Endothelial cell of umbilical vein (primary cell): ENCODE measurements at regions not wholly inside any gene's neighbourhood (a gene's known extent, or its start where the extent isn't known, plus 50 kb on each side); places are given as distances from the start of the nearest gene placed in this dataset.

Experiments used
- BruUV-seq: library from RNA; stranded (reverse); fragments of 400-500 nt; replicated peaks from 2 replicates; lab custom pipeline; 2021; lab: Mats Ljungman, UMichigan
- CTCF ChIA-PET: fragments of 300-600, 350-600 bp; sonication (Branson Sonifier 250); formaldehyde crosslinking; loops from one replicate; lab custom pipeline; 2021; ENCODE audit warnings: antibody characterized with exemption, inconsistent platforms; lab: Charles Lee
- POLR2A ChIA-PET: fragments of 300-600, 350-600 bp; sonication (Branson Sonifier 250); formaldehyde crosslinking; loops from one replicate; lab custom pipeline; 2021; ENCODE audit warnings: antibody characterized with exemption, inconsistent platforms; lab: Charles Lee
- DNase-seq: peaks from one replicate; pipeline ENCODE4 v3.0.0-alpha.2; 2011; ENCODE audit warnings: low read depth, low spot score
- FAIRE-seq: peaks from 2 replicates; lab custom pipeline; 2011; peaks lifted over from hg19 to GRCh38; lab: Jason Lieb, UNC
- H2AFZ ChIP-seq: 2 replicates; pipeline ENCODE4 v1.6.0; 2012; ENCODE audit warnings: low read depth, low read length, control low read depth, inconsistent platforms
- H3K27ac ChIP-seq: 2 replicates; pipeline ENCODE4 v1.5.1; 2011; ENCODE audit warnings: low read depth, mild to moderate bottlenecking, control low read depth, low read length, moderate library complexity; ENCODE audit not compliant: insufficient read depth
- H3K27me3 ChIP-seq, 2 experiments: 2 replicates each; pipeline versions ENCODE4 v1.6.0 to v1.6.1; 2011; ENCODE audit warnings: low read length in 2 of 2, mixed read lengths in 1 of 2; ENCODE audit not compliant: control insufficient read depth in 2 of 2, insufficient read depth in 2 of 2
- H3K36me3 ChIP-seq, 2 experiments: 2 replicates in 1 of 2; 3 replicates in 1 of 2; pipeline ENCODE4 v1.5.1; 2011; ENCODE audit warnings: low read length in 2 of 2, mild to moderate bottlenecking in 1 of 2, moderate library complexity in 1 of 2; ENCODE audit not compliant: control insufficient read depth in 2 of 2, insufficient read depth in 2 of 2; ENCODE audit errors: extremely low read depth in 1 of 2
- H3K4me1 ChIP-seq: 3 replicates; pipeline ENCODE4 v1.5.1; 2011; ENCODE audit warnings: mild to moderate bottlenecking, low read length; ENCODE audit not compliant: control insufficient read depth, insufficient read depth; ENCODE audit errors: extremely low read depth
- H3K4me2 ChIP-seq: 2 replicates; pipeline ENCODE4 v1.6.1; 2011; ENCODE audit warnings: low read length, control low read depth, mixed read lengths; ENCODE audit not compliant: insufficient read depth
- H3K4me3 ChIP-seq, 3 experiments: fragments of 200-600 bp in 1 of 3; sonication (generic), shearing (Covaris generic) in 1 of 3; replicated peaks in 1 of 3; 2 replicates each; pipeline ENCODE4 v1.5.1; 2011 to 2016; ENCODE audit warnings: control low read depth in 3 of 3, low read length in 3 of 3, mild to moderate bottlenecking in 2 of 3, inconsistent platforms in 1 of 3, low read depth in 1 of 3, moderate library complexity in 1 of 3; ENCODE audit not compliant: insufficient read depth in 1 of 3
- H3K79me2 ChIP-seq: 2 replicates; pipeline ENCODE4 v1.6.0; 2012; ENCODE audit warnings: low read length, inconsistent platforms; ENCODE audit not compliant: control insufficient read depth, insufficient read depth
- H3K9ac ChIP-seq: replicated peaks from 2 replicates; pipeline ENCODE3; 2011; ENCODE audit warnings: low read length, control low read depth; ENCODE audit not compliant: insufficient read depth; ENCODE audit errors: extremely low read depth
- H3K9me1 ChIP-seq: replicated peaks from 3 replicates; pipeline ENCODE4 v1.6.0; 2011; ENCODE audit warnings: mild to moderate bottlenecking, low read length; ENCODE audit not compliant: control insufficient read depth, insufficient read depth; ENCODE audit errors: extremely low read depth
- H3K9me3 ChIP-seq: replicated peaks from 2 replicates; pipeline ENCODE4 v1.5.1; 2012; ENCODE audit warnings: low read length, inconsistent platforms; ENCODE audit not compliant: control insufficient read depth, insufficient read depth
- H4K20me1 ChIP-seq: replicated peaks from 2 replicates; pipeline ENCODE3; 2011; ENCODE audit warnings: mild to moderate bottlenecking, low read length; ENCODE audit not compliant: control insufficient read depth, insufficient read depth; ENCODE audit errors: extremely low read depth
- EZH2 ChIP-seq: IDR thresholded peaks from 2 replicates; pipeline ENCODE4 v1.6.1; 2012; ENCODE audit warnings: borderline replicate concordance, low read depth, mild to moderate bottlenecking, moderate library complexity, low read length, inconsistent platforms; ENCODE audit not compliant: severe bottlenecking
- FOS ChIP-seq: IDR thresholded peaks from 2 replicates; pipeline ENCODE4 v1.6.1; 2011; ENCODE audit warnings: mild to moderate bottlenecking, low read length, moderate library complexity, borderline replicate concordance; ENCODE audit not compliant: insufficient read depth
- GATA2 ChIP-seq: IDR thresholded peaks from 2 replicates; pipeline ENCODE4 v1.7.0; 2011; ENCODE audit warnings: low read depth, mild to moderate bottlenecking, moderate library complexity, mixed read lengths, low read length; ENCODE audit not compliant: insufficient read length, insufficient read depth
- JUN ChIP-seq: IDR thresholded peaks from 2 replicates; pipeline ENCODE4 v1.6.1; 2011; ENCODE audit warnings: borderline replicate concordance, low read depth; ENCODE audit not compliant: insufficient read length, insufficient read depth
- MYC ChIP-seq: IDR thresholded peaks from one replicate; pipeline ENCODE4 v1.6.1; 2011; ENCODE audit warnings: mild to moderate bottlenecking, low read depth, low read length
- POLR2A ChIP-seq: IDR thresholded peaks from 2 replicates; pipeline ENCODE4 v1.6.1; 2012; ENCODE audit warnings: low read depth, mild to moderate bottlenecking, control low read depth, low read length
- POLR2AphosphoS5 ChIP-seq: IDR thresholded peaks from 2 replicates; pipeline ENCODE4 v1.6.1; 2012; ENCODE audit warnings: low read depth, mild to moderate bottlenecking, control low read depth, low read length, moderate library complexity; ENCODE audit not compliant: insufficient read depth
- dilution Hi-C: fragments of 300-500 bp; cut with MboI; formaldehyde crosslinking; loops from one replicate; pipeline ENCODE4 v1.15.0; 2019; ENCODE audit warnings: low sequenced_read_pairs; ENCODE audit not compliant: extremely low pct_ligation_motif_present
- intact Hi-C: fragments of 100-400 bp; cut with micrococcal nuclease; formaldehyde crosslinking; loops from one replicate; pipeline ENCODE4 v1.10.0; 2022
- TF ChIP-seq, protein P1 (sequence below): IDR thresholded peaks from 2 replicates; pipeline ENCODE4 v1.6.1; 2011; ENCODE audit not compliant: insufficient read depth, insufficient read length
- TF ChIP-seq, protein P2 (sequence below), 2 donors: IDR thresholded peaks; 1 replicate in 1 of 2; 2 replicates in 1 of 2; pipeline ENCODE4 v1.5.1; 2011; ENCODE audit warnings: low read length in 2 of 2, mild to moderate bottlenecking in 2 of 2, moderate library complexity in 2 of 2, control low read depth in 1 of 2, inconsistent platforms in 1 of 2, low read depth in 1 of 2; ENCODE audit not compliant: insufficient read depth in 1 of 2; ENCODE audit errors: extremely low read depth in 1 of 2

DNA sequence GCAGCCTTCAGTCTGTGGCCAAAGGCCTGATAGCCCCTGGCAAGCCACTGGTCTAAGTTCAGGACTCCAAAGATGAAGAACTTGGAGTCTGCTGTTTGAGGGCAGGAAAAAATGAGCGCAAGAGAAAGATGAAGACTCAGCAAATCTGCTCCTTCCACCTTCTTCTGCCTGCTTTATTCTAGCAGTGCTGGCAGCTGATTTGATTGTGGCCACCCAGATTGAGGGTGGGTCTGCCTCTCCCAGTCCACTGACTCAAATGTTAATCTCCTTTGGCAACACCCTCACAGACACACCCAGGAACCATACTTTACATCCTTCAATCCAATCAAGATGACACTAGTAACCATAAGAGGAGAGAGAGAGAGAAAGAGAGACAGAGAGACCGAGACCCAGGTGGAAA is 127.6 kb downstream of the UTP18 start:
- POLR2A ChIA-PET = no interaction called here
- Histone ChIP-seq H3K4me2 (no peak overlapping the region), H3K27ac (no peak overlapping the region), H3K36me3 (no peaks in the 10 kb centered on the region), H3K4me3 (no peak overlapping the region), H3K79me2 (no peaks in the 10 kb centered on the region), H3K9me3 (no peaks in the 10 kb centered on the region), H2AFZ (no peak overlapping the region), H4K20me1 (no peaks in the 10 kb centered on the region), H3K4me1 (no peaks in the 10 kb centered on the region), H3K27me3 (no peaks in the 10 kb centered on the region), H3K9ac (no peak overlapping the region), H3K9me1 (no peaks in the 10 kb centered on the region)
- DNase-seq = no peak
- FAIRE-seq = no peak
- dilution Hi-C loops = no loop called here
- TF ChIP-seq GATA2 (no peak), POLR2AphosphoS5 (no peak), EZH2 (no peak), FOS (no peak), MYC (no peak), JUN (no peak), POLR2A (no peak)
- TF ChIP-seq, protein P1, sequence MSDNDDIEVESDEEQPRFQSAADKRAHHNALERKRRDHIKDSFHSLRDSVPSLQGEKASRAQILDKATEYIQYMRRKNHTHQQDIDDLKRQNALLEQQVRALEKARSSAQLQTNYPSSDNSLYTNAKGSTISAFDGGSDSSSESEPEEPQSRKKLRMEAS = no peak
- TF ChIP-seq, protein P2, sequence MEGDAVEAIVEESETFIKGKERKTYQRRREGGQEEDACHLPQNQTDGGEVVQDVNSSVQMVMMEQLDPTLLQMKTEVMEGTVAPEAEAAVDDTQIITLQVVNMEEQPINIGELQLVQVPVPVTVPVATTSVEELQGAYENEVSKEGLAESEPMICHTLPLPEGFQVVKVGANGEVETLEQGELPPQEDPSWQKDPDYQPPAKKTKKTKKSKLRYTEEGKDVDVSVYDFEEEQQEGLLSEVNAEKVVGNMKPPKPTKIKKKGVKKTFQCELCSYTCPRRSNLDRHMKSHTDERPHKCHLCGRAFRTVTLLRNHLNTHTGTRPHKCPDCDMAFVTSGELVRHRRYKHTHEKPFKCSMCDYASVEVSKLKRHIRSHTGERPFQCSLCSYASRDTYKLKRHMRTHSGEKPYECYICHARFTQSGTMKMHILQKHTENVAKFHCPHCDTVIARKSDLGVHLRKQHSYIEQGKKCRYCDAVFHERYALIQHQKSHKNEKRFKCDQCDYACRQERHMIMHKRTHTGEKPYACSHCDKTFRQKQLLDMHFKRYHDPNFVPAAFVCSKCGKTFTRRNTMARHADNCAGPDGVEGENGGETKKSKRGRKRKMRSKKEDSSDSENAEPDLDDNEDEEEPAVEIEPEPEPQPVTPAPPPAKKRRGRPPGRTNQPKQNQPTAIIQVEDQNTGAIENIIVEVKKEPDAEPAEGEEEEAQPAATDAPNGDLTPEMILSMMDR (IDR thresholded peaks at IDR 0.05; ENCODE audit: extremely low read depth in 1 of 2, insufficient read depth in 1 of 2, low read depth in 1 of 2, low read length in 2 of 2) = no peak
- intact Hi-C loops = no loop called here
- BruUV-seq = no TSS peak
- CTCF ChIA-PET = no interaction called here
